Chondrocyte (in vitro differentiated cells): ENCODE measurements at regions not wholly inside any gene's neighbourhood (a gene's known extent, or its start where the extent isn't known, plus 50 kb on each side); places are given as distances from the start of the nearest gene placed in this dataset.

Experiments used
- DNase-seq: peaks from one replicate; pipeline ENCODE4 v3.0.0; 2021; ENCODE audit warnings: mixed read lengths, low spot score
- H3K27ac Mint-ChIP-seq: one replicate; pipeline ENCODE4 v1.8.0; 2021; ENCODE audit warnings: mild to moderate bottlenecking, moderate library complexity, mixed read lengths; ENCODE audit not compliant: unreplicated experiment
- H3K27me3 Mint-ChIP-seq: 2 replicates; pipeline ENCODE4 v1.8.0; 2021; ENCODE audit warnings: low read depth, mixed read lengths
- H3K36me3 Mint-ChIP-seq: 2 replicates; pipeline ENCODE4 v1.8.0; 2021; ENCODE audit warnings: low read depth, mixed read lengths
- H3K4me1 Mint-ChIP-seq: 2 replicates; pipeline ENCODE4 v1.8.0; 2021; ENCODE audit warnings: low read depth, mild to moderate bottlenecking, mixed read lengths
- H3K4me3 Mint-ChIP-seq: one replicate; pipeline ENCODE4 v1.8.0; 2021; ENCODE audit warnings: mild to moderate bottlenecking, moderate library complexity, mixed read lengths; ENCODE audit not compliant: unreplicated experiment
- H3K9me3 Mint-ChIP-seq: 2 replicates; pipeline ENCODE4 v1.8.0; 2021; ENCODE audit warnings: low read depth, mixed read lengths
- CTCF ChIP-seq: fragments of 200-600 bp; sonication (generic); IDR thresholded peaks from 2 replicates; pipeline ENCODE4 v1.5.0; 2021; ENCODE audit warnings: antibody characterized with exemption, mild to moderate bottlenecking, moderate library complexity

DNA sequence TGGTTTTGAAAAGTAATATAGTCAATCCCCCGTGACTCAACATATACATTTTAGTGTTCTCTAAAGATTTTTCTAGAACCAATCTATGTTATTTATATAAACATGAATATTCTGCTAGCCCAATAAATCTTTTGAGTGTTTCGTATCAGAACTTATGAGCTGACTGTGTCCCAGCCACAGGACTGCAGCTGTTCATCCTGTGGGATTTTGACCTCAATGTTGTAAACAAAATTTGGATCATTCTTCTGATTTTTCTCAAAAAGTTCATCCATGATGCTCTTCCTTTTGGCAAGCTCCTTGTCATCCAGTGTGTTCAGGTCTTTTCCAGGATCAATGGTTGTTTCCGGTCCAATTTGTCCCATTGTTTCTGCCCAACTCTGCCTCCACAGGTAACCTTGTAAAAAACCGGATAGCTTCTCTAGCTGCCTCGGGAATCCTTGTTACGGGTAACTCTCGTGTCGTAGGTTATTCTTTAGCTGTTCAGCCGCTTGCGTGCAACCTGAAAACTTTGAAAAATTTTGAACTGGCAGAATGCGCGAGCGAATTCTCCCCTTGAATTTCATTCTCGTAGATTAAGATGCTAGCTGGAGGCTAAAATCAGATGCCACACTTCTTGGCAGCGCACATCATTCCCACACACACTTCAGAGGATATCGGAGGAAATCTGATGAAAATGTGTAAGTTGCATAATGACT, 195.2 kb downstream of the SH3BP4 start:
- H3K27ac Mint-ChIP-seq: no peak overlapping the region
- no peak for TF ChIP-seq CTCF
- DNase-seq: no peak

GRCh38 chr2:235148201-235149170, 196.7 kb downstream of the SH3BP4 start:
- Mint-ChIP-seq H3K27ac (no peak overlapping the region), H3K4me1 (no peaks in the 10 kb centered on the region), H3K27me3 (peaks cover 17% of the 10 kb centered on the region), H3K9me3 (no peaks in the 10 kb centered on the region), H3K4me3 (no peak overlapping the region), H3K36me3 (no peaks in the 10 kb centered on the region)
- no peak for DNase-seq
- no peak for TF ChIP-seq CTCF

More for the DNA sequence above, 195.2 kb downstream of the SH3BP4 start:
- peaks cover 13% of the 10 kb centered on the region for H3K27me3 Mint-ChIP-seq
- H3K36me3 Mint-ChIP-seq: no peaks in the 10 kb centered on the region
- no peaks in the 10 kb centered on the region for H3K9me3 Mint-ChIP-seq
- H3K4me1 Mint-ChIP-seq: no peaks in the 10 kb centered on the region
- H3K4me3 Mint-ChIP-seq: no peak overlapping the region

GRCh38 chr2:235149240-235149659, 197.4 kb downstream of the SH3BP4 start:
- Mint-ChIP-seq H3K9me3 (no peaks in the 10 kb centered on the region), H3K27ac (no peak overlapping the region), H3K36me3 (no peaks in the 10 kb centered on the region), H3K4me3 (no peak overlapping the region), H3K27me3 (peaks cover 14% of the 10 kb centered on the region), H3K4me1 (no peaks in the 10 kb centered on the region)
- no peak for DNase-seq
- no peak for TF ChIP-seq CTCF

- Mint-ChIP-seq H3K27ac (no peak overlapping the region), H3K4me1 (no peaks in the 10 kb centered on the region), H3K4me3 (no peak overlapping the region), H3K36me3 (no peaks in the 10 kb centered on the region), H3K27me3 (peaks cover 14% of the 10 kb centered on the region), H3K9me3 (no peaks in the 10 kb centered on the region)
- no peak for TF ChIP-seq CTCF
- DNase-seq: no peak
These were observed 197.9 kb downstream of the SH3BP4 start for GRCh38 chr2:235149736-235150135.

DNA sequence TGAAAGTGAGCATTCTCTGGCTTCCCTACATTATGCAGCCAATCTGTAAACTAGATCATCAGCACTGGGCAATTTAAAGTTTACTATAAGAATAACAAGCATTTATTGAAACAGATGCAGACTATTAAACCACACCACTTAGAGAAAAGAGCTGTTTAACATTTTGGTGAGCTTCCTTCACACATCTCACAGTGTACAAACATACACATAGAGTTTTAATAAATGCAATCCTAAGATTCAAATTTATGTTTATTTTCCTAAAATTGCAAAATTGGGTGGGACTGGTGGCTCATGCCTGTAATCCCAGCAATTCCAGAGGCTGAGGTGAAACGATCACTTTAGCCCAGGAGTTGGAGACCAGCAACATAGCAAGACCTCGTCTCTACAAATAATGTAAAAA, 199.3 kb downstream of the SH3BP4 start:
- Mint-ChIP-seq H3K27ac (no peak overlapping the region), H3K4me1 (no peaks in the 10 kb centered on the region), H3K4me3 (no peak overlapping the region), H3K27me3 (peaks cover 11% of the 10 kb centered on the region), H3K9me3 (no peaks in the 10 kb centered on the region), H3K36me3 (no peaks in the 10 kb centered on the region)
- TF ChIP-seq CTCF: no peak
- DNase-seq: no peak
